Neural progenitor cell (in vitro differentiated cells): ENCODE measurements at regions not wholly inside any gene's neighbourhood (a gene's known extent, or its start where the extent isn't known, plus 50 kb on each side); places are given as distances from the start of the nearest gene placed in this dataset.

Experiments used
- DNase-seq: peaks from one replicate; pipeline ENCODE4 v3.0.0-alpha.2; 2016; ENCODE audit warnings: low spot score
- H2AFZ ChIP-seq: fragments of 200-600 bp; sonication (generic); replicated peaks from 2 replicates; pipeline ENCODE4 v1.6.1; 2016; ENCODE audit warnings: antibody characterized with exemption
- H3F3A ChIP-seq: fragments of 200-600 bp; sonication (generic); 2 replicates; pipeline ENCODE4 v1.6.1; 2016; ENCODE audit warnings: antibody characterized with exemption, low read depth
- H3K27ac ChIP-seq: fragments of 200-600 bp; sonication (generic); 2 replicates; pipeline ENCODE4 v1.5.1; 2016; ENCODE audit warnings: mild to moderate bottlenecking
- H3K27me3 ChIP-seq: fragments of 200-600 bp; sonication (generic); 2 replicates; pipeline ENCODE4 v1.6.1; 2016; ENCODE audit warnings: mild to moderate bottlenecking, moderate library complexity
- H3K36me3 ChIP-seq: fragments of 200-600 bp; sonication (generic); 2 replicates; pipeline ENCODE4 v1.5.1; 2016
- H3K4me1 ChIP-seq: fragments of 200-600 bp; sonication (generic); 2 replicates; pipeline ENCODE4 v1.6.1; 2016; ENCODE audit warnings: mixed run types
- H3K4me2 ChIP-seq: fragments of 200-600 bp; sonication (generic); 2 replicates; pipeline ENCODE4 v1.6.1; 2016
- H3K4me3 ChIP-seq: fragments of 200-600 bp; sonication (generic); 2 replicates; pipeline ENCODE4 v1.5.1; 2016
- H3K79me2 ChIP-seq: fragments of 200-600 bp; sonication (generic); 2 replicates; pipeline ENCODE4 v1.6.1; 2016; ENCODE audit warnings: low read depth
- H3K9ac ChIP-seq: fragments of 200-600 bp; sonication (generic); 2 replicates; pipeline ENCODE4 v1.6.1; 2016
- H3K9me3 ChIP-seq: fragments of 200-600 bp; sonication (generic); 2 replicates; pipeline ENCODE4 v1.5.1; 2016; ENCODE audit warnings: low read depth
- H4K20me1 ChIP-seq: fragments of 200-600 bp; sonication (generic); 2 replicates; pipeline ENCODE4 v1.6.1; 2016; ENCODE audit warnings: low read depth
- H3K27ac Mint-ChIP-seq: 3 replicates; pipeline ENCODE4 v1.8.0; 2021; ENCODE audit warnings: mixed read lengths
- H3K27me3 Mint-ChIP-seq: 2 replicates; pipeline ENCODE4 v1.8.0; 2022; ENCODE audit warnings: low read depth, mild to moderate bottlenecking, inconsistent platforms, moderate library complexity, mixed read lengths; ENCODE audit not compliant: insufficient read depth
- H3K36me3 Mint-ChIP-seq: 3 replicates; pipeline ENCODE4 v1.8.0; 2021; ENCODE audit warnings: mixed read lengths
- H3K4me1 Mint-ChIP-seq: 3 replicates; pipeline ENCODE4 v1.8.0; 2021; ENCODE audit warnings: mixed read lengths
- H3K4me3 Mint-ChIP-seq: 3 replicates; pipeline ENCODE4 v1.8.0; 2021; ENCODE audit warnings: mild to moderate bottlenecking, moderate library complexity, mixed read lengths
- H3K9me3 Mint-ChIP-seq: 3 replicates; pipeline ENCODE4 v1.8.0; 2020; ENCODE audit warnings: mixed read lengths
- EZH2 ChIP-seq: fragments of 200-600 bp; sonication (generic); IDR thresholded peaks from 2 replicates; pipeline ENCODE4 v1.6.1; 2017; ENCODE audit warnings: antibody characterized with exemption, mild to moderate bottlenecking, moderate library complexity
- EZH2phosphoT487 ChIP-seq: fragments of 200-600 bp; sonication (generic); IDR thresholded peaks from 2 replicates; pipeline ENCODE4 v1.6.1; 2017; ENCODE audit warnings: antibody characterized with exemption
- TF ChIP-seq, protein P1 (sequence below): fragments of 200-600 bp; sonication (generic); IDR thresholded peaks from 2 replicates; pipeline ENCODE4 v1.5.1; 2017; ENCODE audit warnings: antibody characterized with exemption, mild to moderate bottlenecking

DNA sequence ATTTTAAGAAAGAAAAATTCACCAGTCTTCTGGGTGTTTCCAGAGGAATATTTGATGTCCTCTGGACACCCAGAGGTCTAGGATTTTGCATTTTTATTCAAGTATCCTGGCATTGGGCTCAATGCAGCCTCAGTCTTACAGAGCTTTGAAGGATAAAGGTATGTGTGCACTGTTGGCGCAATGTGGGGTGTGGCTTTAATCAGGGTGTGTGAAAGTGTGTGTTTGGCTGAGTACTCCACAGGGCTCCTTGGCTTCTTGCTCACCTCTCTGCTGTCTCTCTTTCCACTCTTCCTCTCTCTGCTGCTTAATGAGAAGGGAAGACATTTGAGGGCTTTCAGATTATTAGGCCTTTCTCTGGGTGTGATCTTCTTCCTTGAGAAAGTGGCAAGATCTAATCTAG, 193.3 kb upstream of the CCND2 start:
- no peaks in the 10 kb centered on the region for H3K27me3 ChIP-seq
- H3K27ac ChIP-seq: no peak overlapping the region
- H3K36me3 ChIP-seq: no peaks in the 10 kb centered on the region
- H3K9me3 Mint-ChIP-seq: peaks cover 14% of the 10 kb centered on the region
- H3K27me3 Mint-ChIP-seq: peaks cover 2% of the 10 kb centered on the region
- H3K4me3 ChIP-seq: no peak overlapping the region
- DNase-seq: no peak
- H3F3A ChIP-seq: no peaks in the 10 kb centered on the region
- H3K9me3 ChIP-seq: no peaks in the 10 kb centered on the region
- no peak overlapping the region for H2AFZ ChIP-seq
- no peak overlapping the region for H3K4me3 Mint-ChIP-seq
- H3K9ac ChIP-seq: no peak overlapping the region
- no peak overlapping the region for H3K27ac Mint-ChIP-seq
- H3K4me2 ChIP-seq: no peak overlapping the region
- H4K20me1 ChIP-seq: no peaks in the 10 kb centered on the region
- TF ChIP-seq, protein P1, sequence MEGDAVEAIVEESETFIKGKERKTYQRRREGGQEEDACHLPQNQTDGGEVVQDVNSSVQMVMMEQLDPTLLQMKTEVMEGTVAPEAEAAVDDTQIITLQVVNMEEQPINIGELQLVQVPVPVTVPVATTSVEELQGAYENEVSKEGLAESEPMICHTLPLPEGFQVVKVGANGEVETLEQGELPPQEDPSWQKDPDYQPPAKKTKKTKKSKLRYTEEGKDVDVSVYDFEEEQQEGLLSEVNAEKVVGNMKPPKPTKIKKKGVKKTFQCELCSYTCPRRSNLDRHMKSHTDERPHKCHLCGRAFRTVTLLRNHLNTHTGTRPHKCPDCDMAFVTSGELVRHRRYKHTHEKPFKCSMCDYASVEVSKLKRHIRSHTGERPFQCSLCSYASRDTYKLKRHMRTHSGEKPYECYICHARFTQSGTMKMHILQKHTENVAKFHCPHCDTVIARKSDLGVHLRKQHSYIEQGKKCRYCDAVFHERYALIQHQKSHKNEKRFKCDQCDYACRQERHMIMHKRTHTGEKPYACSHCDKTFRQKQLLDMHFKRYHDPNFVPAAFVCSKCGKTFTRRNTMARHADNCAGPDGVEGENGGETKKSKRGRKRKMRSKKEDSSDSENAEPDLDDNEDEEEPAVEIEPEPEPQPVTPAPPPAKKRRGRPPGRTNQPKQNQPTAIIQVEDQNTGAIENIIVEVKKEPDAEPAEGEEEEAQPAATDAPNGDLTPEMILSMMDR: no peak
- no peak for TF ChIP-seq EZH2phosphoT487
- no peak for TF ChIP-seq EZH2
- H3K4me1 ChIP-seq: no peaks in the 10 kb centered on the region
- no peaks in the 10 kb centered on the region for H3K36me3 Mint-ChIP-seq
- no peaks in the 10 kb centered on the region for H3K79me2 ChIP-seq
- no peaks in the 10 kb centered on the region for H3K4me1 Mint-ChIP-seq

DNA sequence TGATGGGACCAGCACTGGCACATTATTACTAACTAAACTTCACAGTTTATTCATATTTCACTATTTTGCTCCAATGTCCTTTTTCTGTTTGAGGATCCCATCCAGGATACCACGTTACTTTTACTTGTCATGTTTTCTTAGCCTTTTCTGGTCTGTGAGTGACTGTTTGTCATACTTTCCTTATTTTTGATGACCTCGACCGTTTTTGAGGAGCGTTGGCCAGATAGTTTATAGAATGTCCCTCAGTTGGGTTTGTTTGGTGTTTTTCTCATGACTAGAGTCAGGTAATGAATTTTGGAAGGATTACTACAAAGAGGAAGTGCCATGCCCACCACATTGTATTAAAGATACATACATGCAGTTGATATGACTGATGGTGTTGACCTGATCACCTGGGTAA, 199.4 kb upstream of the CCND2 start:
- H3F3A ChIP-seq: no peaks in the 10 kb centered on the region
- H3K4me3 Mint-ChIP-seq: no peak overlapping the region
- H3K4me1 Mint-ChIP-seq: no peaks in the 10 kb centered on the region
- no peaks in the 10 kb centered on the region for H3K9me3 ChIP-seq
- H3K79me2 ChIP-seq: no peaks in the 10 kb centered on the region
- H3K27ac ChIP-seq: no peak overlapping the region
- no peaks in the 10 kb centered on the region for H3K4me1 ChIP-seq
- H3K9me3 Mint-ChIP-seq: peaks cover 16% of the 10 kb centered on the region
- no peak for TF ChIP-seq EZH2phosphoT487
- TF ChIP-seq EZH2: no peak
- TF ChIP-seq, protein P1: no peak
- H3K4me3 ChIP-seq: no peak overlapping the region
- no peaks in the 10 kb centered on the region for H4K20me1 ChIP-seq
- no peaks in the 10 kb centered on the region for H3K36me3 ChIP-seq
- H3K4me2 ChIP-seq: no peak overlapping the region
- no peak overlapping the region for H3K27ac Mint-ChIP-seq
- peaks cover 2% of the 10 kb centered on the region for H3K27me3 Mint-ChIP-seq
- no peak for DNase-seq
- no peak overlapping the region for H3K9ac ChIP-seq
- no peaks in the 10 kb centered on the region for H3K36me3 Mint-ChIP-seq
- no peak overlapping the region for H2AFZ ChIP-seq
- no peaks in the 10 kb centered on the region for H3K27me3 ChIP-seq

DNA sequence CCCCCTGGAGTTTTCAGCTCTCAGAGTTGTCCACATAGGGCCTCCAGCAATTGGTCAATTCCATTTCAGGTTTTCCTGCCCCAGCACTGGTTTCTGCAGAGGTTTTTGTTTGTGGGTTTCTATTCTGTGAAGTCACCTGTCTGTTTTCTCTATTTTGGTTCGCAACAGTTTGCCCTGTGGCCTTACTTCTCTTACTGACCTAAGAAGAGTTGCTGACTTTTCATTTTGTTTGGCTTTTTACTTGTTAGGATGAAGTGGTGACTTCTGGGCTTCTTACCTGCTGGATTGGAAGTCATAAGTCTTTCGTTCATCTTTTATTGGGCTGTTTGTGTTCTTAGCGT, 196.4 kb upstream of the PARP11 start:
- TF ChIP-seq EZH2 (no peak), EZH2phosphoT487 (no peak)
- TF ChIP-seq, protein P1: no peak
- Histone ChIP-seq H3K36me3 (no peaks in the 10 kb centered on the region), H4K20me1 (no peaks in the 10 kb centered on the region), H3K4me3 (no peak overlapping the region), H3K79me2 (no peaks in the 10 kb centered on the region), H2AFZ (peak overlapping the region; percentile 5), H3K4me1 (no peaks in the 10 kb centered on the region), H3K27me3 (peaks cover 6% of the 10 kb centered on the region), H3K9ac (no peak overlapping the region), H3K27ac (no peak overlapping the region), H3K4me2 (no peak overlapping the region), H3F3A (no peaks in the 10 kb centered on the region), H3K9me3 (no peaks in the 10 kb centered on the region)
- Mint-ChIP-seq H3K27ac (no peak overlapping the region), H3K27me3 (no peaks in the 10 kb centered on the region), H3K9me3 (peaks cover 3% of the 10 kb centered on the region), H3K36me3 (no peaks in the 10 kb centered on the region), H3K4me1 (no peaks in the 10 kb centered on the region), H3K4me3 (no peak overlapping the region)
- no peak for DNase-seq
